K562 (cell line): ENCODE measurements at regions not wholly inside any gene's neighbourhood (a gene's known extent, or its start where the extent isn't known, plus 50 kb on each side); places are given as distances from the start of the nearest gene placed in this dataset.
A peak's percentile ranks its signal among the peaks of the same experiment; 100 is the strongest.

Experiments
- ATAC-seq: fragments of 200-7000 bp; cut with Tn5 transposase; 3 replicates; pipeline ENCODE4 v1.9.1; 2020; ENCODE audit warnings: moderate library complexity
- BruUV-seq: library from RNA; stranded (reverse); fragments of 400-500 nt; replicated peaks from 2 replicates; lab custom pipeline; 2021; lab: Mats Ljungman, UMichigan
- CTCF ChIA-PET: fragments of 300-600 bp; formaldehyde crosslinking; extraction: SDS; loops from one replicate; lab custom pipeline; 2021; ENCODE audit warnings: low intra/inter-chr PET ratio; lab: Yijun Ruan, JAX
- POLR2A ChIA-PET: fragments of 300-600, 350-650 bp; sonication (Branson Sonifier 250); formaldehyde crosslinking; extraction: SDS; loops from one replicate; lab custom pipeline; 2021; ENCODE audit warnings: antibody characterized with exemption, inconsistent platforms; lab: Yijun Ruan, JAX
- DNase-seq, 4 experiments: peaks; one replicate each; pipeline versions ENCODE4 v3.0.0 to v3.0.0-alpha.2; 2011 to 2018; ENCODE audit warnings: low spot score in 3 of 4, mixed read lengths in 3 of 4; ENCODE audit errors: extremely low read depth in 1 of 4
- FAIRE-seq: peaks from 2 replicates; lab custom pipeline; 2011; peaks lifted over from hg19 to GRCh38; lab: Jason Lieb, UNC
- H2AFZ ChIP-seq: 2 replicates; pipeline ENCODE4 v1.6.0; 2011; ENCODE audit warnings: low read depth, low read length, control low read depth, inconsistent platforms
- H3K27ac ChIP-seq: fragments of 200-600 bp; 3 replicates; pipeline ENCODE4 v1.8.0; 2011; ENCODE audit warnings: low read depth, mild to moderate bottlenecking, control low read depth, inconsistent platforms, low read length, moderate library complexity, mixed read lengths; ENCODE audit errors: extremely low read depth
- H3K27me3 ChIP-seq, 2 experiments: fragments of 300-600 bp in 1 of 2; 2 replicates in 1 of 2; 3 replicates in 1 of 2; pipeline versions ENCODE4 v1.6.0 to v1.8.0; 2011; ENCODE audit warnings: inconsistent platforms in 2 of 2, low read length in 2 of 2, mild to moderate bottlenecking in 1 of 2, mixed read lengths in 1 of 2, moderate library complexity in 1 of 2; ENCODE audit not compliant: control insufficient read depth in 2 of 2, insufficient read depth in 2 of 2
- H3K36me3 ChIP-seq: fragments of 300-600 bp; 3 replicates; pipeline ENCODE4 v1.8.0; 2011; ENCODE audit warnings: mild to moderate bottlenecking, low read length, inconsistent platforms; ENCODE audit not compliant: control insufficient read depth, insufficient read depth
- H3K4me1 ChIP-seq, 2 experiments: fragments of 200-600 bp in 1 of 2; replicated peaks in 1 of 2; 2 replicates in 1 of 2; 3 replicates in 1 of 2; pipeline versions ENCODE4 v1.5.1 to v1.8.0; 2011; ENCODE audit warnings: inconsistent platforms in 2 of 2, low read length in 2 of 2, mild to moderate bottlenecking in 1 of 2, mixed read lengths in 1 of 2, moderate library complexity in 1 of 2; ENCODE audit not compliant: control insufficient read depth in 2 of 2, insufficient read depth in 2 of 2
- H3K4me2 ChIP-seq: 2 replicates; pipeline ENCODE4 v1.6.1; 2011; ENCODE audit warnings: low read length, control low read depth, inconsistent platforms, mixed read lengths; ENCODE audit not compliant: insufficient read depth
- H3K4me3 ChIP-seq: fragments of 200-600 bp; sonication (generic), shearing (Covaris generic); 2 replicates; pipeline ENCODE4 v1.5.1; 2016; ENCODE audit warnings: control low read depth, inconsistent platforms
- H3K79me2 ChIP-seq: fragments of 200-600 bp; 3 replicates; pipeline ENCODE4 v1.8.0; 2011; ENCODE audit warnings: low read length, inconsistent platforms; ENCODE audit not compliant: control insufficient read depth, insufficient read depth
- H3K9ac ChIP-seq, 2 experiments: 2 replicates each; pipeline versions ENCODE4 v1.6.0 to v1.6.1; 2011; ENCODE audit warnings: low read depth in 2 of 2, low read length in 2 of 2, control low read depth in 1 of 2, inconsistent platforms in 1 of 2, mild to moderate bottlenecking in 1 of 2, mixed read lengths in 1 of 2; ENCODE audit not compliant: insufficient read depth in 1 of 2
- H3K9me1 ChIP-seq: one replicate; pipeline ENCODE4 v1.6.0; 2011; ENCODE audit warnings: inconsistent platforms, mild to moderate bottlenecking, low read length, moderate library complexity; ENCODE audit not compliant: control insufficient read depth, insufficient read depth
- H3K9me3 ChIP-seq: replicated peaks from 2 replicates; pipeline ENCODE4 v1.5.1; 2011; ENCODE audit warnings: low read depth, low read length, inconsistent platforms; ENCODE audit not compliant: control insufficient read depth, insufficient read depth
- H4K20me1 ChIP-seq: replicated peaks from 2 replicates; pipeline ENCODE4 v1.6.1; 2011; ENCODE audit warnings: low read length, inconsistent platforms, mixed read lengths; ENCODE audit not compliant: control insufficient read depth, insufficient read depth
- XRCC3 ChIP-seq: fragments of 450-650 bp; IDR thresholded peaks from 2 replicates; pipeline ENCODE4 v1.6.1; 2017; ENCODE audit warnings: mild to moderate bottlenecking, moderate library complexity
- ZNF316 ChIP-seq: fragments of 450-650 bp; IDR thresholded peaks from 2 replicates; pipeline ENCODE4 v1.6.1; 2016
- ZNF639 ChIP-seq, 2 experiments: fragments of 200-800 bp in 1 of 2; sonication (Bioruptor generic) in 1 of 2; sonication (generic) in 1 of 2; formaldehyde crosslinking in 1 of 2; IDR thresholded peaks in 1 of 2; conservative IDR thresholded peaks in 1 of 2; 2 replicates each; pipeline versions ENCODE4 v1.5.0 to v1.6.1; 2016 to 2020; ENCODE audit warnings: missing compliant biosample characterization in 1 of 2, missing genetic modification characterization in 1 of 2, missing genetic modification reagents in 1 of 2
- in situ Hi-C: fragments of 300-500 bp; cut with MboI; formaldehyde crosslinking; loops from 4 replicates; pipeline ENCODE4 v1.15.0; 2018; ENCODE audit warnings: inconsistent platforms, mixed read lengths
- intact Hi-C: fragments of 100-400 bp; cut with micrococcal nuclease; formaldehyde crosslinking; loops from 2 replicates; pipeline ENCODE4 v1.14.2; 2022
- TF ChIP-seq, protein P1 (sequence below): fragments of 150-350 bp; conservative IDR thresholded peaks from 2 replicates; pipeline ENCODE4 v1.6.1; 2014; ENCODE audit warnings: low read length

GRCh38 chr2:188076149-188077056, 215.3 kb upstream of the GULP1 start (continued):
- TF ChIP-seq ZNF639 (CRISPR knock-in tag; conservative IDR thresholded peaks at IDR 0.05 in 1 of 2, IDR thresholded peaks at IDR 0.05 in 1 of 2) (no peak), XRCC3 (no peak)

DNA sequence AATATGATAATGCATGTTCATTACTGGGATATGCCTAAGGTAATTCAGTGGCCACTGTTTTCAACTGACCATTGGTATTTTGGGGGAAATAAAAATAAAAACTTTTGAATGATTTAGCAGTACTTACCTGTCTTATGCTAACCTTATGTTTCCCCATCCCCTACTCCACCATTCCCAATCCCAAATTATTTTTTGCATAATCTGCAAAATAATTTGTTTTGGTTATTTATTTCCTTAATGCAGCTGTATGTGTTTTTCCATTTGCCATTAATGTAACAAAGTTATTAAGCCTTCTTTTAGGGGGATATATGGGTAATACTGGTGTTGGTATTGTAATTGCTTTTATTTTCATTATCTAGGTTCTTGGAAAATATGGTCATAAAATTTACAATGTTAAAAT, 213.9 kb upstream of the GULP1 start:
- Histone ChIP-seq H3K27ac (no peak overlapping the region), H3K4me1 (no peaks in the 10 kb centered on the region), H3K4me2 (no peak overlapping the region), H3K4me3 (no peak overlapping the region)
- intact Hi-C loops: no loop called here
- 0 out of 2 replicates have a peak, but pooled peaks have one; percentile 12 for TF ChIP-seq ZNF316
- TF ChIP-seq, protein P1, sequence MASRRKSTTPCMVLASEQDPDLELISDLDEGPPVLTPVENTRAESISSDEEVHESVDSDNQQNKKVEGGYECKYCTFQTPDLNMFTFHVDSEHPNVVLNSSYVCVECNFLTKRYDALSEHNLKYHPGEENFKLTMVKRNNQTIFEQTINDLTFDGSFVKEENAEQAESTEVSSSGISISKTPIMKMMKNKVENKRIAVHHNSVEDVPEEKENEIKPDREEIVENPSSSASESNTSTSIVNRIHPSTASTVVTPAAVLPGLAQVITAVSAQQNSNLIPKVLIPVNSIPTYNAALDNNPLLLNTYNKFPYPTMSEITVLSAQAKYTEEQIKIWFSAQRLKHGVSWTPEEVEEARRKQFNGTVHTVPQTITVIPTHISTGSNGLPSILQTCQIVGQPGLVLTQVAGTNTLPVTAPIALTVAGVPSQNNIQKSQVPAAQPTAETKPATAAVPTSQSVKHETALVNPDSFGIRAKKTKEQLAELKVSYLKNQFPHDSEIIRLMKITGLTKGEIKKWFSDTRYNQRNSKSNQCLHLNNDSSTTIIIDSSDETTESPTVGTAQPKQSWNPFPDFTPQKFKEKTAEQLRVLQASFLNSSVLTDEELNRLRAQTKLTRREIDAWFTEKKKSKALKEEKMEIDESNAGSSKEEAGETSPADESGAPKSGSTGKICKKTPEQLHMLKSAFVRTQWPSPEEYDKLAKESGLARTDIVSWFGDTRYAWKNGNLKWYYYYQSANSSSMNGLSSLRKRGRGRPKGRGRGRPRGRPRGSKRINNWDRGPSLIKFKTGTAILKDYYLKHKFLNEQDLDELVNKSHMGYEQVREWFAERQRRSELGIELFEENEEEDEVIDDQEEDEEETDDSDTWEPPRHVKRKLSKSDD: no peak
- TF ChIP-seq, all 486 proteins: peak for 1
- POLR2A ChIA-PET: no interaction called here
- no peak for DNase-seq
- H3K79me2 ChIP-seq: no peaks in the 10 kb centered on the region
- no peak overlapping the region for H2AFZ ChIP-seq
- no peak for ATAC-seq
- in situ Hi-C loops: no loop called here
- H3K36me3 ChIP-seq: no peaks in the 10 kb centered on the region
- H3K9me1 ChIP-seq: no peaks in the 10 kb centered on the region
- no peak for FAIRE-seq
- no peaks in the 10 kb centered on the region for H3K27me3 ChIP-seq
- H3K9me3 ChIP-seq: no peaks in the 10 kb centered on the region
- BruUV-seq: no TSS peak
- H4K20me1 ChIP-seq: no peaks in the 10 kb centered on the region
- H3K9ac ChIP-seq: no peak overlapping the region
- CTCF ChIA-PET: no interaction called here
